Kidney glomerular epithelial cell (primary cell): ENCODE measurements at regions not wholly inside any gene's neighbourhood (a gene's known extent, or its start where the extent isn't known, plus 50 kb on each side); places are given as distances from the start of the nearest gene placed in this dataset.

Experiments
- DNase-seq: peaks from one replicate; lab custom pipeline; 2025; lab: John Stamatoyannopoulos, UW

- no peak for DNase-seq
Measured at GRCh38 chr2:177020524-177021119, 192.0 kb upstream of the HNRNPA3 start.

GRCh38 chr2:177021706-177022343, 190.8 kb upstream of the HNRNPA3 start:
- no peak for DNase-seq

GRCh38 chr2:177024765-177025164, 187.8 kb upstream of the HNRNPA3 start:
- no peak for DNase-seq

GRCh38 chr2:177026253-177026652, 186.3 kb upstream of the HNRNPA3 start:
- DNase-seq = no peak

- no peak for DNase-seq
Measured at GRCh38 chr2:177026956-177027355, 185.6 kb upstream of the HNRNPA3 start.

- DNase-seq = no peak
Measured at GRCh38 chr2:177028296-177028695, 184.3 kb upstream of the HNRNPA3 start.

GRCh38 chr2:177029075-177029474, 183.5 kb upstream of the HNRNPA3 start:
- no peak for DNase-seq

- no peak for DNase-seq
Measured at GRCh38 chr2:177029501-177029900, 183.1 kb upstream of the HNRNPA3 start.

GRCh38 chr2:177029901-177030300, 182.7 kb upstream of the HNRNPA3 start:
- no peak for DNase-seq

- no peak for DNase-seq
Measured at GRCh38 chr2:177030451-177031105, 182.0 kb upstream of the HNRNPA3 start.

GRCh38 chr2:177031438-177032180, 181.0 kb upstream of the HNRNPA3 start:
- no peak for DNase-seq

- no peak for DNase-seq
Measured at GRCh38 chr2:177036747-177037146, 175.8 kb upstream of the HNRNPA3 start.

- DNase-seq = no peak
Measured at GRCh38 chr2:177037569-177037968, 175.0 kb upstream of the HNRNPA3 start.

- DNase-seq = no peak
Measured at GRCh38 chr2:177038787-177039484, 173.7 kb upstream of the HNRNPA3 start.

GRCh38 chr2:177042311-177042710, 170.3 kb upstream of the HNRNPA3 start:
- DNase-seq = no peak

- DNase-seq = no peak
Measured at GRCh38 chr2:177044671-177045070, 167.9 kb upstream of the HNRNPA3 start.

GRCh38 chr2:177048981-177049380, 163.6 kb upstream of the HNRNPA3 start:
- no peak for DNase-seq

- no peak for DNase-seq
Measured at GRCh38 chr2:177051278-177051677, 161.3 kb upstream of the HNRNPA3 start.

GRCh38 chr2:177052471-177052870, 160.1 kb upstream of the HNRNPA3 start:
- no peak for DNase-seq

- DNase-seq = no peak
Measured at GRCh38 chr2:177053038-177053437, 159.6 kb upstream of the HNRNPA3 start.

- DNase-seq = no peak
Measured at GRCh38 chr2:177053716-177054115, 158.9 kb upstream of the HNRNPA3 start.

- no peak for DNase-seq
Measured at GRCh38 chr2:177056481-177056929, 156.1 kb upstream of the HNRNPA3 start.
